ENCODE measurements at regions not wholly inside any gene's neighbourhood (a gene's known extent, or its start where the extent isn't known, plus 50 kb on each side); places are given as distances from the start of the nearest gene placed in this dataset.

DNA sequence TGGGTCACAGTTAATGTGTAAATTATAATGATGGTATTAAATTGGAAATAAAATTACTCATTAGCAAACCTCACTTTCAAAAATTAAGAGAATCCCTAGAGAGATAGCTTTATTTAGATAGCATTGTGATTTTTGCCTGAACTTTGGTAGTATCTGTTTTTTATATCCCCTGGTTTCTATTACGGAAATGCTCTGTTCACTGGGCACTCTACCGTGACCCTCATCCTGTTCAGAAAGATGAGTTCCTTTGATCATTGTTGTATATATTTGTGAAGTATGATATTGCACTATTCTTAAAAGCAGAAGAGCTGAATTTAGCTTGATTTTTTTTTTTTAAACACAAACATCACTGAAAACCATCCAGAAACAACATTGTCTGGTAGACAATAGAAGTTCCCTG lies 1143.8 kb upstream of the MAP3K7 start:
- H3K4me2 ChIP-seq (ENCODE audit: low read length) = no peak overlapping the region
- H3K27me3 ChIP-seq (ENCODE audit: low read length) = no peaks in the 10 kb centered on the region
- DNase-seq = no peak
- no peaks in the 10 kb centered on the region for H3F3A ChIP-seq (ENCODE audit: low read length, unreplicated experiment)
- POLR2A ChIA-PET (ENCODE audit: unreplicated experiment) = no interaction called here
- no peaks in the 10 kb centered on the region for H3K79me2 ChIP-seq (ENCODE audit: low read length)
- H3K9me3 ChIP-seq (ENCODE audit: low read length) = no peaks in the 10 kb centered on the region
- TF ChIP-seq EZH2phosphoT487 (IDR thresholded peaks at IDR 0.05; ENCODE audit: borderline replicate concordance, low read length) = no peak
- TF ChIP-seq, protein P1, sequence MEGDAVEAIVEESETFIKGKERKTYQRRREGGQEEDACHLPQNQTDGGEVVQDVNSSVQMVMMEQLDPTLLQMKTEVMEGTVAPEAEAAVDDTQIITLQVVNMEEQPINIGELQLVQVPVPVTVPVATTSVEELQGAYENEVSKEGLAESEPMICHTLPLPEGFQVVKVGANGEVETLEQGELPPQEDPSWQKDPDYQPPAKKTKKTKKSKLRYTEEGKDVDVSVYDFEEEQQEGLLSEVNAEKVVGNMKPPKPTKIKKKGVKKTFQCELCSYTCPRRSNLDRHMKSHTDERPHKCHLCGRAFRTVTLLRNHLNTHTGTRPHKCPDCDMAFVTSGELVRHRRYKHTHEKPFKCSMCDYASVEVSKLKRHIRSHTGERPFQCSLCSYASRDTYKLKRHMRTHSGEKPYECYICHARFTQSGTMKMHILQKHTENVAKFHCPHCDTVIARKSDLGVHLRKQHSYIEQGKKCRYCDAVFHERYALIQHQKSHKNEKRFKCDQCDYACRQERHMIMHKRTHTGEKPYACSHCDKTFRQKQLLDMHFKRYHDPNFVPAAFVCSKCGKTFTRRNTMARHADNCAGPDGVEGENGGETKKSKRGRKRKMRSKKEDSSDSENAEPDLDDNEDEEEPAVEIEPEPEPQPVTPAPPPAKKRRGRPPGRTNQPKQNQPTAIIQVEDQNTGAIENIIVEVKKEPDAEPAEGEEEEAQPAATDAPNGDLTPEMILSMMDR (conservative IDR thresholded peaks at IDR 0.05; ENCODE audit: low read depth, low read length) = no peak
- no peak for TF ChIP-seq EZH2 (IDR thresholded peaks at IDR 0.05; ENCODE audit: low read length, unreplicated experiment)
- H3K36me3 ChIP-seq (ENCODE audit: low read depth, low read length) = no peaks in the 10 kb centered on the region
- ATAC-seq = no peak
- no TSS peak for BruUV-seq (replicated peaks)
- no peaks in the 10 kb centered on the region for H3K4me1 ChIP-seq (ENCODE audit: insufficient read depth, low read length)
- H3K4me3 ChIP-seq (ENCODE audit: low read length) = no peak overlapping the region
- H2AFZ ChIP-seq (ENCODE audit: low read length) = no peak overlapping the region
- intact Hi-C loops (cut with micrococcal nuclease) = no loop called here
- no peaks in the 10 kb centered on the region for H3K9me2 ChIP-seq (replicated peaks; ENCODE audit: low read length)
- H3K9ac ChIP-seq (ENCODE audit: low read length) = no peak overlapping the region
- CTCF ChIA-PET = no interaction called here
- H4K20me1 ChIP-seq (ENCODE audit: low read length) = no peaks in the 10 kb centered on the region
- no peak overlapping the region for H3K27ac ChIP-seq (ENCODE audit: low read length)

DNA sequence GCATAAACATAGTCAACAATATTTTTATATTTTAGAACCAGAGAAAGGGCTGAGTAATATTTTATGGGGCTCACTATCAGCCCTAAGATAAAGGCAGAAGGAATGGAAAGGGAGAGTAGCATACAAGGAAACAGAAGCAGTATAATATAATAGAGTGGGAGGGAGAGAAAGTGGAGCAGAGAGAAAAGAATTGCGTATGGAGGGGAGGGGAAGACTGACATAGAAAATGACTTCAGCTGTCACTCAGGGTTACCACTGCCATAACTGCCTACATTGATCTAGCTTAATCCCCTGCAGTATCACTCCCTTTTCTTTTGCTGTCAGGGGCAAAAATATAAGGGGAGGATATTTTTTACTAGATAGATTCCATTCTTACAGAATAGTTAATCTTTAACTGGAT lies 1133.5 kb upstream of the MAP3K7 start:
- DNase-seq (no peak), ATAC-seq (peak; percentile 48; the same call in 1 of the 2 replicates)
- no peak overlapping the region for H2AFZ ChIP-seq (ENCODE audit: low read length)
- H3K36me3 ChIP-seq (ENCODE audit: low read depth, low read length) = no peaks in the 10 kb centered on the region
- H3K27me3 ChIP-seq (ENCODE audit: low read length) = no peaks in the 10 kb centered on the region
- H3K9me3 ChIP-seq (ENCODE audit: low read length) = no peaks in the 10 kb centered on the region
- ChIA-PET CTCF (no interaction called here), POLR2A (ENCODE audit: unreplicated experiment) (no interaction called here)
- H3K9ac ChIP-seq (ENCODE audit: low read length) = no peak overlapping the region
- no peak overlapping the region for H3K4me2 ChIP-seq (ENCODE audit: low read length)
- H3K4me1 ChIP-seq (ENCODE audit: insufficient read depth, low read length) = no peaks in the 10 kb centered on the region
- H3K27ac ChIP-seq (ENCODE audit: low read length) = no peak overlapping the region
- no peaks in the 10 kb centered on the region for H3K79me2 ChIP-seq (ENCODE audit: low read length)
- no peaks in the 10 kb centered on the region for H3K9me2 ChIP-seq (replicated peaks; ENCODE audit: low read length)
- intact Hi-C loops (cut with micrococcal nuclease) = no loop called here
- TF ChIP-seq EZH2 (IDR thresholded peaks at IDR 0.05; ENCODE audit: low read length, unreplicated experiment) = no peak
- TF ChIP-seq, protein P1 (conservative IDR thresholded peaks at IDR 0.05; ENCODE audit: low read depth, low read length) = no peak
- TF ChIP-seq EZH2phosphoT487 (IDR thresholded peaks at IDR 0.05; ENCODE audit: borderline replicate concordance, low read length) = no peak
- H3K4me3 ChIP-seq (ENCODE audit: low read length) = no peak overlapping the region
- H3F3A ChIP-seq (ENCODE audit: low read length, unreplicated experiment) = no peaks in the 10 kb centered on the region
- no TSS peak for BruUV-seq (replicated peaks)
- no peaks in the 10 kb centered on the region for H4K20me1 ChIP-seq (ENCODE audit: low read length)

DNA sequence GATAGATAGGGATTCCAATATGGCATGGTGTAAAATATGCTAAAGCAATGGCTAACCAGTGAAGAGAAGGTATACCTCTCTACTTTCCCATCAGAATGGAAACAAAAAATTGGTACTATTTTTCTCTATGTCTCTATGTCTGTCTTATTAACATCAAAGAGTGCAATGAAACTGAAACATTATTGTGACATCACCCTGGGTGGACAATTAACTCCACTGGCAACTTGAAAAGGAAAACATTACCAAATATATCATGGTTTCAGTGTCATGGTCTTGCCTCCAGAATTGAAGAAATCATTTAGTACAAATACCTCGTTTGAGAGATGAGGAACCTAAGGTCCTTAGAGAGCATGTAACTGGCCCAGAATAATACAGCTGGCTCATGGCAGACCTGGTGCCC lies 1132.5 kb upstream of the MAP3K7 start:
- BruUV-seq (replicated peaks) = no TSS peak
- no peak for TF ChIP-seq EZH2 (IDR thresholded peaks at IDR 0.05; ENCODE audit: low read length, unreplicated experiment)
- no peak for TF ChIP-seq EZH2phosphoT487 (IDR thresholded peaks at IDR 0.05; ENCODE audit: borderline replicate concordance, low read length)
- TF ChIP-seq, protein P1 (conservative IDR thresholded peaks at IDR 0.05; ENCODE audit: low read depth, low read length) = no peak

More for the DNA sequence above, 1132.5 kb upstream of the MAP3K7 start:
- Histone ChIP-seq H3K9ac (ENCODE audit: low read length) (no peak overlapping the region), H4K20me1 (ENCODE audit: low read length) (no peaks in the 10 kb centered on the region), H3K36me3 (ENCODE audit: low read depth, low read length) (no peaks in the 10 kb centered on the region), H3K27me3 (ENCODE audit: low read length) (no peaks in the 10 kb centered on the region), H3K4me2 (ENCODE audit: low read length) (no peak overlapping the region), H3K4me1 (ENCODE audit: insufficient read depth, low read length) (peaks cover 4% of the 10 kb centered on the region), H3K79me2 (ENCODE audit: low read length) (no peaks in the 10 kb centered on the region), H3K27ac (ENCODE audit: low read length) (no peak overlapping the region), H3K4me3 (ENCODE audit: low read length) (no peak overlapping the region), H3K9me3 (ENCODE audit: low read length) (no peaks in the 10 kb centered on the region), H3F3A (ENCODE audit: low read length, unreplicated experiment) (no peaks in the 10 kb centered on the region), H3K9me2 (replicated peaks; ENCODE audit: low read length) (no peaks in the 10 kb centered on the region), H2AFZ (ENCODE audit: low read length) (no peak overlapping the region)
- CTCF ChIA-PET = no interaction called here
- POLR2A ChIA-PET (ENCODE audit: unreplicated experiment) = no interaction called here
- ATAC-seq = no peak
- DNase-seq = no peak
- intact Hi-C loops (cut with micrococcal nuclease) = no loop called here

All from PC-3 (cell line).